Central memory CD4-positive, alpha-beta T cell (primary cell): ENCODE measurements at regions not wholly inside any gene's neighbourhood (a gene's known extent, or its start where the extent isn't known, plus 50 kb on each side); places are given as distances from the start of the nearest gene placed in this dataset.

Experiments
- DNase-seq: peaks from one replicate; pipeline ENCODE4 v3.0.0; 2022

DNA sequence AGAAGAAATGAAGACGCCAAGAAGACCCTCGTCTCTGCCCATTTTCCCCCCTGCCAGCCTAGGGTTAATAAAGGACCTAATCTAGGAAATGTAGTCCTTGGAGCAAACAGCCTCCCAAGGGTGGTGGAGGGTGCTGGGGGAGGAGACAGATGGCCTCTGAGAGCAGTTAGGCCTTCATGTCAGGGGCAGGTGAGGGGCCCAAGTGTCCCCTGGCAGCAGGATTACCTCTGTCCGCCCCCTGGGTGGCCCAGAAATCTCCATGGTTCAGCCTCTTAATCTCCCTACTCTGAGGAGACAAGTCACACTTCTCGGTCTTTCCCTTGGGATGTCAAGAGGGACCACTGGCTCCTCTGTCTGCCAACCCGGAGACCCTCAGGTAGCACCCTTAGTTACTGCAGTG, 365.4 kb upstream of the TNRC6C start:
- no peak for DNase-seq

DNA sequence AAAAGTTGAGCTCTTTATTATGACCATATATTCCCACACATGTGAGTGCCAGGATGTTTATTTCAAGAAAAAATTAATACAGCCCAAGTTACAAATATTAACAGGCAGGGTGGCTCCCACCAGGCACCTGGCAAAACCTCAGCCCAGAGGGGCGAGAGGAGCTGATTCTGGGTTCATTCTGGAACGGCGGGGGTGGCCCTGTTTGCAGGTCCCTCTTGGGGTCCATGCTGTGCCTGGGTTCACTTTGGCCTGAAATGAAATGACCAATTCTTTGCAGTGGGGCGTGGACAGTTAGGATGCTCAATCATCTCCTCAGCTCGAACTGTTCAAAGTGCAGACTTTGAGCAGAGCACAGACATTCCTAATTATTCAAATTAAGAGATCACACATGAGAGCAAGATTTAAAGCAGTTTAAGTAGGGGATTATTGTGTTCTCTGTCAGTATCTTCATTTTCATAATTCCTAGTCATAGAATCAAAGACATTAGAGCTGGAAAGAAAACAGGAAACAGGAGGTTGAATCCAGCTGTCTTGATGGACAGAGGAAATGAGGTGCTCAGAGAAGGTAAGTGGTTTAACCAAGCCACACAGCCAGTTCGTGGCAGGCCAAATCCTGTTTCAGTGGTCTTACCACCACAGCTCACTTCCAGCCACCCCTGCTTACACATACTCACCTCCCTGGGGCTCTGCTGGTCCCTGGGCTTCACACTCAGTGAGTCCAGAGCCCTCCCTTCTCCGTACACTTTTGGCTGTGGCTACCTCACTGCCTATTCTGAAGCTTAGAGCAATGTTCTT, 363.9 kb upstream of the TNRC6C start:
- no peak for DNase-seq

DNA sequence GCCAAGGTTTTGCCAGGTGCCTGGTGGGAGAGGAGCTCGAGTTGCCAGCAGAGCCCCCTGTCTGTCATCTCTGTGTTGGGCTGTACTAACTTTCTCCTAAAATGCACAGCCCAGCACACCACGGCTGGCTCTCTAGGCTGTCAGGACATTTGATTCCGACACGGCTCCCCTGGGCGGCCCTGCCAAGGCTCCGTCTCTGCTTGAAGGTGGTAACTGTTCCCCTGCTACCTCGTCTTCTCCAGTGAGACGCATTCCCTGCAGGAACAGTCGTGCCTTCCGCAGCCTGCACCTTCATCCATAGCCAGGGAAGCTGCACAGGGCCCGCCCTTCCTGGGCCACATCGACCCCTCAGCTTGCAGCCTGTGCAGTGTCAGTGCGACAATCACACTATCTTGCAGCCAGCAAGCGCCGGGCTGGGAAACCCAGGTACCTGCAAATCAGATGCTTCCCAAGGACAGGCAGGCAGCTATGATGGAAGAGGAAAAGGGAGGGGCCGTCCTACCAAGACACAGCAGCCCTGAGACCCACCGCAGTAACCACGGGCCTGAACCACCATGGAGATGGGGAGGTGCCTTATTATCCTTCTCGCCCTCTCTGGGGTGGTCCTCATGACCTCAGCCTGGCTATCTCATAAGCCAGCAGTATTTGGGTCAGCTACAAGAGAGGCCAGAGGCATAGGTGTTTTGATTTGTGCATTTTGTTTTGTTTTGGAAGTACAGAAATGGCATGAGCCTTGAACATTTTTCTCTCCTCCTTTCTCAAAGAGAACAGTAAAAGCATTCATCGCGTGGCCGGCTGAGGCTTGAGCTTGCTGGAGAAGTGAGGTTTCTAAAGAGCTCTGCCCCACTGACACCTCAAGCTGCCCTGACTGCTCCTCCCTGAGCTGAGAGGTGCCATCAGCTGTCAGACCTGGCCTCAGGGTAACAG, 361.7 kb upstream of the TNRC6C start:
- DNase-seq, result no peak

DNA sequence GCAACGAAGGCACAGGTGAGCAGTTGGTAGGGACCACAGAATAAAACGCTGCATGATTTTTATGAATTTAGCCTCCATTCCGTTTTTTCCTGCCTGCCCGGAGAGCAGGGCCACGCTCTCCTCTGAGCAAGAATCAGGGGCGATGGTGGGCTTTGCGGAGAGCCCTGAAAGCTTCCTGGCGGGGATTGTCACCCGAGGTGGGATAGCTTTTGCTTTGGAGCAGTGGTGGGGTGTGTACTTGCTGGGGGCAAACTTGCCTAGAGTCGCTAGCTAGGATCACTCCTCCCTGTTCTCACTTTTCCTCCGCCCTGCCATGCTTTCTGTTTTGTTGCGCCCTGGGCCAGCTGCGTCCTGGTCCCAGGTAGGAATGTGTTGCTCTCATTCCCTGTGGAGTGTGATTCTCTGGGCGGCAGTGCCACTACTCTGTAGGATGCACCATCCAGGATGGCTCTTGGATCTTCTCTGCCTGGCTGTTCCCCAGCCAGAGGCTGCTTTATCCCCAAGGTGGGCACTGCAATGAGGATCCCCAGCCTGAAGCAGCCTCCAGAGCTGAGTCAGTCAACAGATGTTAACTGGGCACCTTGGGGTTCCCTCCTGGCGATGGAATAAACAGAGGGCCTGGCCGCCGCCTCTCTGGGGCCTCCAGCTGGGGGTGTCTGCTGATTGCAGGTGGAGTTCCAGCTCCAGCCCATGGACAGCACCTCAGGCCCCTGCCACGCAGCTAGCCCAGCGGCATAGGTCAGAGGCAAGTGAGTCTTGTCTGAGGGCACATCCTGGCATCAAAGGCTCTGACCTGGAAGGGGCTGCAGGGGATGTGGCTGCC, 360.9 kb upstream of the TNRC6C start:
- no peak for DNase-seq

DNA sequence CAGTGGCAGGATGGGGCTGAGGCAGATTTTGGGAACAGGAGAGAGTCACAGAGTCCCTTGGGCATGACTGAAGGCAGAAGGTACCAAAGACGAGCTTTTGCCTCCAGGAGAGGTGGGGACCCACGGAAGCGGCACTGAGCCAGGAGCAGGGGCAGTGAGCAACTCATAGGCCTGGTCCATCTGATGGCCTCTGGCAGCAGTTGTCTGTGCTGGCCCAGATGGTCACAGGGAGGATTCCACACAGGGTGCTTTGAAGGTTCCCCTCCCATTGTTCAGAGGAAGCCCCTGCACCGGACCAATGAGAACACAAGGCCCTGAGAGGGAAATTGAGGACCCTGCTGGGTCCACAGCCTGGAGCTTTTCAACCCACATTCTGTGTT, 360.3 kb upstream of the TNRC6C start:
- no peak for DNase-seq

DNA sequence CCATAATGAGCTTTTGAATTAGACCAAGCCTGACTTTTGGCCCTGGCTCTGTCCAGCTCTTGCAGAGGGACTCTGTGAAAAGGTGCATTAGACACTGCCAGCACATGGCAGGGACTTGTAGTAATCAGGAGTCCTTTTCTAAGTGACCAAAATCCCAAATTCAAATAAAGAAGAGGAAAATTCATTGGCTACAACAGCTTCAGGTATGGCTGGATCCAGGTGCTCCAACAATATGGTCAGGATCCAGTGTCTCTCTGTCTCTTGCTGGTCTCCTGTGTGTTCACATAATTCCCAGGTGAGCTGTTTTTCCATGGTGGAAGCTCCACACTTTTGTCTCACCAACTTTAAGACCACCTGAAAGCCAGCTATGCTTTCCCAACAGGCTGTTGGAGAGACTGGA, 358.8 kb upstream of the TNRC6C start:
- DNase-seq, result no peak

DNA sequence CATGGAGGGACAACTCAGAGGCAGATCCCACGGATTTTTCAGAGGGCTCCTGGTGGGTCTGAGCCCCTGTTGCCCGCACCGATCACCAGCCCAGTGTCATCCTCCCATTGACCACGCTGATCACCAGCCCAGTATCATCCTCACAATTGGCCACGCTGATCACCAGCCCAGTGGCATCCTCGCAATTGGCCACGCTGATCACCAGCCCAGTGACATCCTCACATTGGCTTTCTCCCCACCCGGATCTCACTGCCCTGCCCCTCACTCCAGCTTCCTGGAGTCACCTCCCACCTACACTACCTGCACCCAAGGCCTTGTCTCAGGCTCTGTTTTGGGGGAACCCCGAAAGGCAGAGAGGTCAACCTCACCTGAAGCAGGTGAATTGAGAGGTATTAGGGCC, 358.2 kb upstream of the TNRC6C start:
- no peak for DNase-seq

DNA sequence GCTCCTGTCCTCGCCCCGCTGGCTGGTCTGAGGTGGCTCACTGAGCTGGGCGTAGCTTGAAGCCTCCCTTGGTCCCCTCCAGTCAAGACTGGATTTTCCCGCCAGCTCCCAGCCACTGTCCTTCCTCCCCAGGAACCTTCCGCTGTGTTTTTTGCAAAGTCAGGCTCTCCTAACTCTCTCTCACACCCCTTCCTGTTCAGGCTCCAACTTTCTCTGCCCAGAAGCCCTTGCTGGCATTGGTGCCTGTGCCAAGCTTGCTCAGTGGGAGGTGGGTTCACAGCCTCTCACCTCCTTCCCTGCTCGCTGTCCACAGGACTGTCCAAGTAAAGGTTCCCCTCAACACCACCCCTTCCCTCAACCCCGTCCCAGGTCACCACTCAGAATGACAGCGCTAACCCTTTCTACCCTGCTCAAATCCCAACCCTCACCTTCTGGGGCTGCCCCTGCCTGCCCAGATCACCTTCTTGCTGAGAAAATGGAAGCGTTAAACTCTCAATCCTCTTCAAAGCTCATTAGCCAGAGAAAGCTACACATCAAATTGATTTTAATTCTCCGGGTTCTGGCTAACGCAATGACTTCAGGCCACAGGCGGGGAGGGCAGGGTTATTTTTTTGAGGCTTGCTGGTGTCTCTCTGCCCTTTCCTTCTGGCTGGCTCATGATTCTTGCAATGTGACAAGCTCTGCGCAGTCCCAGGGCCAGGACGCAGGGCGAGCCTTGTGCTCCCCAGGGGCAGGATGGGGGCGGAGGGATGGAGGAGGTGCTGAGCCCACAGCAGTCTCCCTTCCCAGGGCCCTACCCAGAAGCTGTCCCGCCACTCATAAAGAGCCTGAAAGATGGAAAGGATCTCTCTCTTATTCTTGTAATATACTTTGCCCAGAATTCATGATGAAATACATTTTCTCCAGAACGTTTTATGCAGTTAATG, 357.2 kb upstream of the TNRC6C start:
- DNase-seq, result no peak

DNA sequence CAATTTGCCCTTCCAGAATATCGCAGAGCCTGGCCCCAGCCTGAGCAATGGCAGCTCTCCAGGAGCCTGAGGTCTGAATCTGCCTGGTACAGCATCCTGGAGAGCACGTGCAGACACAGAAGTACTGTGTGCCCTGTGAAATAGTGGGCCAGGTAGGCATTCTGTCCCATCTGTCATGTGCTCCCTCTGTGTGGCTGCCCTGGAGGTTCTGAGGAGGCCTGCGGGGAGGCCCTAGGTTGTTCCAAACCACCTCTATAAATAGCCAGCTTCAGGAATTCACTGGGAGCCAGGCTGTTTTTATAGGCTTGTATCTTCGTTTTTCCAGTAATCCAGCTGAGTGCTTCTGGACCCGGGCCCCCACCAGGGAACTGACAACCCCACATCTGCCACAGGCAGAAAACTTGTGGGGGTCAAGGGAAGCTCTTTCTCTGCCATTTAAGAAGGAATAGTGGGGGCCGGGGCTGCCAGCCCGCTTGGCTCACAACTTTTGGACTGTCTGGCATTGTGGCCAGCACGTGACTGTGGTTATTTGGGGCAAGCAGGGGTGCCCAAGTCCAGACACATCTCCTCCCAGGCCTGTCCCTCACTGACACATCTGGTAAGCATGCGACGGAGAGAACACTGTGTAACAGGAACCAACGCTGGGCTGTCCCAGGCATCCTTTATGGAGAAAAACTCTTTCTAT, 356.3 kb upstream of the TNRC6C start:
- DNase-seq, result no peak

DNA sequence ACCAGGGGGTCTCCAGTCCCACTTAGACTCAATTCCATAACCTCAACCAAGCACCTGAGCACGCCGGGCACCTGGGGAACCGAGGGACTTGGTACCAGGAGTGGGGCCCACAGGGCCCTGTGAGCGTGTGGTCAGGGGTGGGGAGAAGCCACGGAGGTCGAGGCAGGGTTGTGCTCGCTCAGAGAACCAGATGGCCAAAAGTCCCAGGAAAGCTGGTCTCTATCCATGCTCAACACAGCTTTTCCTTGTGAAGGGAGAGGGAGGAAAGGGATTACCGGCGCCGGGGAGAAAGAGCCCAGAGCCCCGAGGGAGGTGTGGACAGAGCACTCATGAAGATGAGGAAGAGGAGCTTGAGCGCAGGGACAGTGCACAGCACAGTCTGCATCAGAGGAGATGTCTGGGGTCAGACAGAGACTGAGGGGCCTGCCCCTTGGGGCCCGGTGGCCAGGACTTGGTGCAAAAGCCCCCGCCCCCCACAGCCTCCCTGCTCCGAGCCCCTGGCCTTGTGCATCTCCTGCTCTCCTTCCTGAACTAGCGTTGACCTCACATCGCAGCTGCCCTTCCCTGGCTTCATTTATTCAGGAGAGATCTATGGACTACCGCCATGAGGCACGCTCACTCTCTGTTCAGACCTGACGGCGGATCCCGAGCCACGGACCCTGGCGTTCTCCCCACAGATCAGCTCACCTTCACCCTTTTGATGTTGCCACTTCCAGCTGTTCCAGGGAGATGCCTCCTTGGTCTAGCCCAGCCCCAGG, 355.4 kb upstream of the TNRC6C start:
- no peak for DNase-seq

DNA sequence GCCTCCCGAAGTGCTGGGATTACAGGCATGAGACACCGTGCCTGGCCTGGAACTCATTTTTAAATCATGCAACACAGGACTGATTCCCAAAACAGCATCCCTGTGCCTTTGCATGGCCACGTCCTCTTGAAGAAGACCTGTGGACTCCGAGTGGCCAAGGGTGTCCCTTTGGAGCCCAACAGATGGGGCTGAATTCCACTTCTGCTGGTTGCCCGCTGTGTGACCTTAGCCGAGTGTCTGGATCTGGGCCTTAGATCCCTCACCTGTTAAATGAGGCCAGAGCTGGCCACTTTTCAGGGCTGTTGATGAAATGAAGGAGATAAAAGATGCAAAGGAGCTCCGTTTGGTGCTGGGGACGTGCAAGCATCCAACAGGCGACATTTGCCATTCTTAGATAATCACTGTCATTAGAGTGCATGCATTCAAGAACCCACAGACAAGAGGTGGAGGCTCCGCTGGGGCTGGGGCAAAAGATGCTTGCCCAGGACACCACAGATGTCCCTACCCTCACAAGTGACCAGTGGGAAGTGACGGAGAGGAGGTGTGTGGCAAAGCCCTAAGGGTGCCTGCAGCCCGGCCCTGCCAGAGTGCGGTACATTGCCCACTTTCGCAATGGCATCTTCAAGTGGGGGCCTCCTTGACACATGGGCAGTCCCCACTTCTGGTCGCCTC, 354.1 kb upstream of the TNRC6C start:
- no peak for DNase-seq

DNA sequence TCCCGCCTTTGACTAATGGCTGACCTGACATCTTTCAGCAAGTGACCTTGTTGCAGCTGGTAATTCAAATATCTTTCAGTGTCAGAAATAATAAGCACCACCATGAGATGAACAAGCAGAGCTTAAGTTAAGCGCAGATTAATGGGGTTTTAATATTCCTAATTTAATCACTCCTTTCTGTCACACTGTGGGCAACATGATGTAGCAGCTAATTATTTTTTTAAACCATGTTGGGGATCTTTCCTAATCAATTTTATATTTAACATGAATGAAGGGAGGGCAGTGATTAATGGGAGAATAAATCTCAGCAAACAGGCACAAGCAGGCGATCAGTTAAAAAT, 353.6 kb upstream of the TNRC6C start:
- no peak for DNase-seq

DNA sequence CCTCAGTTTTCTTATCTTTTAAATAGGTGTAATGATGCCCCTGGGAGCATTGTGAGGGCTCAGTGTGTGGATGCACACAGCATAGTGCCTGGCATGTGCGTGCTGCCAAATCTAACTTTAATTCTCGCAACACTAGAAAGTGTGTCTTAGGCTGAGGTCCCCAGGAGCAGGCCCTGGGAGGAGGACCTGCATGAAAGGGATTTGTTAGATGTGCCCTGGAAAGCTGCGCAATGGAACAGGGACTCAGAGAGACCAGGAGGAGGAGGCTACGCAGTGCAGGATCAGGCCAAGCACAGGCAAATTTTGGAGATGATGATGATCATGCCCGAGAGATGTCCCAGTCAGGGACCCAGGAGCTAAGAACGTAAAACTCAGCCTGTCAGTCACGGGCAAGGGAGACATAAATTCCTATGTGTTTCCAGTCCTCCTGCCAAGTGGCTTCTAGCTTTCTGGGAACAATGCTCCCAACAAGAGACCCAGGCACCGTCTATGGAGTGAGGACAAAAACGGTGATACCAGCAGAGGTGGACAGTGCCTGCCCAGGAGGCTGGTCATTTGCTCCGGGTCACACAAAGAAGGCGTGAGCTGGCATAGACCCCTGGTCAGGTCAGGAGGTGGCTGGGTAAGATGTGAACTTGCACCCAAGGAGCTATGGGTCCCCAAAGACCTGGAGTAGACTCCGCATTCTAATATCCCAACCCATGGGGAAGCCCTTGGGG, 352.2 kb upstream of the TNRC6C start:
- DNase-seq, result no peak

DNA sequence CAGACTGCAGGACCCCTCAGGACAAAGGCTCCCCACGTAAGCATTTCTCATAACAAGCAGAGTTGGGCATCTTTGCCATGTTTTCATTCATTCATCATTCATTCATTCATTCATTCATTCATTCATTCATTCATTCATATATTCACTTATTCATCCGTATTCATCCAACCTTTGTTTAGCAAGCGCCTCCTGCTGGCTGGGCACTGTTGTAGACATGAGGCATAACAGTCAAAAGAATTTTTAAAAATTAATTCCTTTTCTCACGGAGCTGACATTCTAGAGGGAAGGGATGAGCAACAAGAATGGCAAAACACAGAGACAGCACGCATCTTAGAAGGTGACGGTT, 351.7 kb upstream of the TNRC6C start:
- no peak for DNase-seq

DNA sequence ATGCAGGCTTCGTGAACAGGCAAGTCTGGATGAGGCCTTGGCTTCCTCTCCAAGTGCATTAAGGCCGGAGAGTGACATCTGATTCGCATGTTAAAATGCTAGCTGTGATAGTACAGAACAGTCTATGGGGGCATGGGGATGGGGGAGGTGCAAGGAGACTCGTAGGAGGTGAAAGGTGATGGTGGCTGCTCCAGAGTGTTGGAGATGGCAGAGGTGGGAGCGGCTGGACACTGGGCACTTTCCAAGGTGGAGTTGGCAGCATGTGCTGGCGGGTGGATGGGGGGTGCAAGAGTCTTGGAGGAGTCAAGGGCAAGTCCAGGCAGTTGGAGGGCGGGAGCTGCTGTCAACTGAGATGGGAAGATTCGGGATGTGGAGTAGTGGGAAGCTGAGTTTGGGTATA, 350.9 kb upstream of the TNRC6C start:
- no peak for DNase-seq

DNA sequence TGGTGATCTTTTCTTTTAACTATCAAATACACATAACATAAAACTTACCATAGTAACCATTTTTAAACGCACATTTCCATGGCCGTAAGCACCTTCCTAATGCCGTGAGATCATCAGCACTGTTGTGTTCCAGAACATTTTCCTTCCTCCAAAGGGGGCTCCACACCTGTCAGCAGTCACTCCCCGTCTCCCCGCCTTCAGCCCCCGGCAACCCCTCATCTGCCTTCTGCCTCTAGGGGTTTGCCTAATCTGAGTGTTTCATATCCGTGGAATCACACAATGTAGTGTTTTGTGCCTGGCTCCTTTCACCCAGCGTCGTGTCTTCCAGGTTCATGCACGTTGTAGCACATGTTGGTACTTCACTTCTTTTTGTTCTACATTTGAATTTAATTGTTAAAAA, 350.1 kb upstream of the TNRC6C start:
- no peak for DNase-seq

DNA sequence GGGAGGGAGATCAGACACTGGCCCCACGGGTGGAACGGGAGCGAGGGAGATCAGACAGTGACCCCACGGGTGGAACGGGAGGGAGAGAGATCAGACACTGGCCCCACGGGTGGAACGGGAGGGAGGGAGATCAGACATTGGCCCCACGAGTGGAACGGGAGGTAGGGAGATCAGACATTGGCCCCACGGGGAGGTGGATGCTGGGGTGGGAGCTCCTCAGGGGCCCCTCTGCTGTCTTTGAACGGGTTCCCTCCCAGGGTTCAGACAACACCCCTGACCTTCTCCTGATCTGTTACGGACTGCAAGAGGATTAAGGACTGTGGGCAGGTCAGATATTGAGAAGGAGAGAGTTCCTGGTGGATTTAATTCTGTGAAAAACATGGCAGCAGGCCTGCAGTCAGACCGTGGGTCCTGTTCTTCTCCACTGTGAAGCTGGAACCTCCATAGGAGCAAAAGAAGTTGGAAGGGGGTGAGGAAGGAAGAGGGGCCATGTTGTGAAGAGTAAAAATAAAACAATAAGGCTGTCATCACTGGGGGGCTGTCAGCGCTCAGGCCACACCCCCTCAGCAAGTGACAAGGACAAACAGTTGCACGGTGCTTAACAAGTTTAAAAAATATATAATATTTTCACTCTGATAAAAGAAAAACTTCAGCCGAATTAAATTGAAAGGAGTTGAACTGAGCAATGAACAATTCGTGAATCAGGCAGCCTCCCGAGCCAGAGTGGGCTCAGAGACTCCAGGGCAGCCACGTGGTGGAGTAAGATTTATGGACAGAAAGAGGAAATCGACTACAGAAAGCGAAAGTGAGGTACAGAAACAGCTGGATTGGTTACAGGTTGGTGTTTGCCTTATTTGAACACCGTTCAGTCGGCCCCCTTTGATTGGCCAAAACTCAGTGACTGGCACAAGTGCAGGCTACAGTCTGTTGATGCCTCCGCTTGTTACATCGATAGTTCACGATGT, 348.7 kb upstream of the TNRC6C start:
- DNase-seq, result peak; percentile 67

DNA sequence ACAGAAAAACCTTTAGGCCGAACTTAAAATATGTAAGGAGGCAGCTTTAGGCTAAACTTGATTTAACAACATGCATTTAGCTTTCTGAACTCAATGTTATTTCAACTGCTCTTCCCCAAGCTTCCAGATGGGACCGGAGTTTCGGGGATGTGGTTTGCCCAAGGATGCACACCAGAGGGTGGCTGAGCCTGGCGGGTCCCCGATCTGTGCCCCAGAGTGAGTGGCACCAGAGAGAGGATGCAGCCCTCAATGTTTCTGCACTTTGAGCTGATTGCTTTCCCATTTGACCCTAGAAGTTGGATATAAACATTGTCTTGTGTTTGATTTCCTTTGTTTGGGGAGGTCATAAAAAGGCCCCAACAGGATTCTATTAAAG, 348.0 kb upstream of the TNRC6C start:
- DNase-seq, result no peak
